GM19328 (cell line): ENCODE measurements at regions not wholly inside any gene's neighbourhood (a gene's known extent, or its start where the extent isn't known, plus 50 kb on each side); places are given as distances from the start of the nearest gene placed in this dataset.

Source experiments
- ATAC-seq: cut with Tn5 transposase; IDR thresholded peaks from one replicate; pipeline ENCODE4 v1.9.1; 2021; ENCODE audit warnings: mild to moderate bottlenecking, moderate library complexity; ENCODE audit not compliant: unreplicated experiment

GRCh38 chr10:83835945-83836745, 303.2 kb upstream of the GHITM start:
- ATAC-seq = no peak

GRCh38 chr10:83848677-83849076, 290.6 kb upstream of the GHITM start:
- ATAC-seq = no peak

GRCh38 chr10:83849150-83849549, 290.2 kb upstream of the GHITM start:
- no peak for ATAC-seq

GRCh38 chr10:83852146-83852545, 287.2 kb upstream of the GHITM start:
- ATAC-seq = no peak

GRCh38 chr10:83862723-83863122, 276.6 kb upstream of the GHITM start:
- ATAC-seq = no peak

GRCh38 chr10:83863283-83863966, 275.9 kb upstream of the GHITM start:
- no peak for ATAC-seq

- no peak for ATAC-seq
Measured at GRCh38 chr10:83869898-83870297, 269.4 kb upstream of the GHITM start.

GRCh38 chr10:83871187-83872081, 267.9 kb upstream of the GHITM start:
- ATAC-seq = peak; percentile 94

- ATAC-seq = no peak
Measured at GRCh38 chr10:83880252-83880791, 259.0 kb upstream of the GHITM start.

GRCh38 chr10:83881661-83882060, 257.6 kb upstream of the GHITM start:
- ATAC-seq = no peak

GRCh38 chr10:83886871-83887270, 252.4 kb upstream of the GHITM start:
- no peak for ATAC-seq

- no peak for ATAC-seq
Measured at GRCh38 chr10:83892737-83893136, 246.6 kb upstream of the GHITM start.

GRCh38 chr10:83896219-83896618, 243.1 kb upstream of the GHITM start:
- ATAC-seq = no peak

- no peak for ATAC-seq
Measured at GRCh38 chr10:83897626-83898025, 241.7 kb upstream of the GHITM start.

- ATAC-seq = no peak
Measured at GRCh38 chr10:83908506-83908905, 230.8 kb upstream of the GHITM start.

- no peak for ATAC-seq
Measured at GRCh38 chr10:83909001-83909400, 230.3 kb upstream of the GHITM start.

- no peak for ATAC-seq
Measured at GRCh38 chr10:83915801-83916200, 223.5 kb upstream of the GHITM start.

- peak; percentile 81 for ATAC-seq
Measured at GRCh38 chr10:83917537-83918506, 221.5 kb upstream of the GHITM start.

- no peak for ATAC-seq
Measured at GRCh38 chr10:83919187-83919586, 220.1 kb upstream of the GHITM start.
